HepG2 (cell line): ENCODE measurements at regions not wholly inside any gene's neighbourhood (a gene's known extent, or its start where the extent isn't known, plus 50 kb on each side); places are given as distances from the start of the nearest gene placed in this dataset.

Experiments used
- ATAC-seq: fragments of 200-7000 bp; cut with Tn5 transposase; 3 replicates; pipeline ENCODE4 v1.9.1; 2020; ENCODE audit warnings: mild to moderate bottlenecking, moderate library complexity
- BruUV-seq: library from RNA; stranded (reverse); fragments of 400-500 nt; replicated peaks from 2 replicates; lab custom pipeline; 2021; lab: Mats Ljungman, UMichigan
- CTCF ChIA-PET: fragments of 300-600 bp; formaldehyde crosslinking; extraction: SDS; loops from one replicate; lab custom pipeline; 2021; ENCODE audit warnings: low total read pairs, inconsistent platforms, low intra/inter-chr PET ratio; lab: Yijun Ruan, JAX
- POLR2A ChIA-PET: fragments of 350-600 bp; sonication (Branson Sonifier 250); formaldehyde crosslinking; loops from one replicate; lab custom pipeline; 2020; ENCODE audit warnings: antibody characterized with exemption, inconsistent platforms; lab: Yijun Ruan, JAX
- DNase-seq: peaks from one replicate; pipeline ENCODE4 v3.0.0-alpha.2; 2015; ENCODE audit warnings: low spot score
- FAIRE-seq: peaks from 3 replicates; lab custom pipeline; 2011; peaks lifted over from hg19 to GRCh38; lab: Jason Lieb, UNC
- H2AFZ ChIP-seq: one replicate; pipeline ENCODE4 v1.6.1; 2011; ENCODE audit warnings: low read length, inconsistent platforms
- H3K27ac ChIP-seq: fragments of 300-600 bp; 3 replicates; pipeline ENCODE4 v1.8.0; 2011; ENCODE audit warnings: mixed run types, mild to moderate bottlenecking, mixed read lengths, low read length, inconsistent platforms; ENCODE audit not compliant: insufficient read depth; ENCODE audit errors: extremely low read length
- H3K27me3 ChIP-seq, 2 experiments: fragments of 200-600 bp in 1 of 2; 2 replicates in 1 of 2; 3 replicates in 1 of 2; pipeline versions ENCODE4 v1.6.0 to v1.8.0; 2011; ENCODE audit warnings: low read length in 2 of 2, mild to moderate bottlenecking in 2 of 2, moderate library complexity in 2 of 2, inconsistent platforms in 1 of 2; ENCODE audit not compliant: insufficient read depth in 2 of 2, control insufficient read depth in 1 of 2
- H3K36me3 ChIP-seq, 2 experiments: fragments of 200-600 bp in 1 of 2; replicated peaks in 1 of 2; 2 replicates in 1 of 2; 3 replicates in 1 of 2; pipeline versions ENCODE4 v1.5.1 to v1.8.0; 2011; ENCODE audit warnings: low read length in 2 of 2, inconsistent platforms in 1 of 2; ENCODE audit not compliant: insufficient read depth in 2 of 2, control insufficient read depth in 1 of 2
- H3K4me1 ChIP-seq: 2 replicates; pipeline ENCODE4 v1.5.1; 2012; ENCODE audit warnings: low read length, inconsistent platforms; ENCODE audit not compliant: insufficient read depth
- H3K4me2 ChIP-seq: 2 replicates; pipeline ENCODE4 v1.6.0; 2011; ENCODE audit warnings: low read depth, low read length, inconsistent platforms
- H3K4me3 ChIP-seq, 3 experiments: fragments of 200-600 bp in 1 of 3; sonication (generic), shearing (Covaris generic) in 1 of 3; replicated peaks in 1 of 3; 2 replicates each; pipeline ENCODE4 v1.5.1; 2011 to 2016; ENCODE audit warnings: low read length in 3 of 3, inconsistent platforms in 2 of 3, low read depth in 2 of 3, mild to moderate bottlenecking in 2 of 3, control low read depth in 1 of 3, mixed read lengths in 1 of 3; ENCODE audit not compliant: insufficient read depth in 1 of 3
- H3K79me2 ChIP-seq: one replicate; pipeline ENCODE4 v1.6.1; 2011; ENCODE audit warnings: low read length, inconsistent platforms; ENCODE audit not compliant: insufficient read depth
- H3K9ac ChIP-seq: 2 replicates; pipeline ENCODE4 v1.6.0; 2011; ENCODE audit warnings: mild to moderate bottlenecking, low read depth, low read length, inconsistent platforms; ENCODE audit not compliant: insufficient read depth
- H3K9me3 ChIP-seq: 2 replicates; pipeline ENCODE4 v1.5.1; 2012; ENCODE audit warnings: mild to moderate bottlenecking, low read length
- H4K20me1 ChIP-seq: 2 replicates; pipeline ENCODE4 v1.6.0; 2011; ENCODE audit warnings: inconsistent platforms, mild to moderate bottlenecking, low read length, moderate library complexity; ENCODE audit not compliant: insufficient read depth
- CENPX ChIP-seq: sonication (generic); formaldehyde crosslinking; IDR thresholded peaks from 2 replicates; pipeline ENCODE4 v1.9.0; 2021; ENCODE audit warnings: mild to moderate bottlenecking, missing genetic modification reagents, moderate library complexity
- FOXC1 ChIP-seq: sonication (generic); formaldehyde crosslinking; IDR thresholded peaks from 2 replicates; pipeline ENCODE4 v1.8.0; 2022; ENCODE audit warnings: mild to moderate bottlenecking, missing genetic modification reagents, borderline replicate concordance
- FOXM1 ChIP-seq: sonication (generic); formaldehyde crosslinking; IDR thresholded peaks from 2 replicates; pipeline ENCODE4 v1.5.0; 2020; ENCODE audit warnings: missing genetic modification reagents
- HDAC6 ChIP-seq: fragments of 200-600 bp; sonication (generic); IDR thresholded peaks from 2 replicates; pipeline ENCODE4 v1.7.0; 2017; ENCODE audit warnings: mild to moderate bottlenecking, antibody characterized with exemption, low read length, low read depth
- ISL2 ChIP-seq: sonication (generic); formaldehyde crosslinking; IDR thresholded peaks from 2 replicates; pipeline ENCODE4 v1.5.0; 2020; ENCODE audit warnings: missing genetic modification reagents
- REXO4 ChIP-seq: sonication (generic); formaldehyde crosslinking; IDR thresholded peaks from 2 replicates; pipeline ENCODE4 v1.8.0; 2022; ENCODE audit warnings: missing genetic modification reagents, mild to moderate bottlenecking, borderline replicate concordance
- SP5 ChIP-seq: IDR thresholded peaks from 2 replicates; pipeline ENCODE4 v1.6.1; 2016; ENCODE audit warnings: low read depth, borderline replicate concordance
- TBX3 ChIP-seq: fragments of 450-650 bp; IDR thresholded peaks from 2 replicates; pipeline ENCODE4 v1.6.1; 2017; ENCODE audit warnings: antibody characterized with exemption, mild to moderate bottlenecking, inconsistent platforms, borderline replicate concordance
- ZBTB7B ChIP-seq: sonication (generic); formaldehyde crosslinking; IDR thresholded peaks from 2 replicates; pipeline ENCODE4 v1.4.0; 2020; ENCODE audit warnings: missing genetic modification reagents
- WGBS: methylation state at CpG from one replicate; pipeline ENCODE4 v1.1.6; 2017; ENCODE audit warnings: low lambda C conversion rate; 5-methylcytosine and 5-hydroxymethylcytosine counted together
- in situ Hi-C: cut with HindIII; loops from 2 replicates; pipeline ENCODE4 v1.10.0; 2017; ENCODE audit warnings: low pct_unique_long_range_greater_than_20kb; ENCODE audit not compliant: extremely low pct_ligation_motif_present
- intact Hi-C: fragments of 100-400 bp; cut with micrococcal nuclease; formaldehyde crosslinking; loops from one replicate; pipeline ENCODE4 v1.10.0; 2022; ENCODE audit not compliant: unreplicated experiment
- TF ChIP-seq, protein P1 (sequence below): sonication (generic); formaldehyde crosslinking; IDR thresholded peaks from 2 replicates; pipeline ENCODE4 v1.5.0; 2020; ENCODE audit warnings: mild to moderate bottlenecking, low read depth, missing genetic modification reagents, borderline replicate concordance
- TF ChIP-seq, protein P2 (sequence below): IDR thresholded peaks from 2 replicates; pipeline ENCODE4 v1.6.1; 2018; ENCODE audit warnings: missing genetic modification reagents
- TF ChIP-seq, protein P3 (sequence below): sonication (generic); formaldehyde crosslinking; IDR thresholded peaks from 2 replicates; pipeline ENCODE4 v1.4.0; 2020; ENCODE audit warnings: missing genetic modification reagents
- TF ChIP-seq, protein P4 (sequence below): sonication (generic); formaldehyde crosslinking; IDR thresholded peaks from 2 replicates; pipeline ENCODE4 v1.4.0; 2020; ENCODE audit warnings: mild to moderate bottlenecking, low read depth, missing genetic modification reagents

DNA sequence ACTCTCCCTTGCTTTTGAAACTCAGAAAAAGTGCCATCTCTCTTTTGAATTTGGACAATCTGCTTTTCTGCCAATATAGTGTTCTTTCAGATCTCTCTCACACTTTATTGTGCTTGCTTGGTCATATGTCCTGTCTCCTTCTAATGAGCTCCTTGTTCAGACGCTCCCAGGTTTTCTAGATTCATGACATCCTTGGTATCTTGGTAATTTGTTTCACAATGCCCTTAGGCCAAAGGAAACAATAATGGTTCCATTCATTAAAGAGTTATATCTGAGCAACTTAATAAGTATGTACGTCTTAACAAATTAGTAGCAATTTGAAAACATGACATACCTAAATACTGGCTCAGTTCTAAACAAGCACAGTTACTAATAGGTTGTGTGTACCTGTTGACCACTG lies 293.4 kb upstream of the SPTLC3 start:
- ATAC-seq (no peak), FAIRE-seq (no peak), DNase-seq (no peak)
- H3K9ac ChIP-seq = no peak overlapping the region
- TF ChIP-seq, protein P1, sequence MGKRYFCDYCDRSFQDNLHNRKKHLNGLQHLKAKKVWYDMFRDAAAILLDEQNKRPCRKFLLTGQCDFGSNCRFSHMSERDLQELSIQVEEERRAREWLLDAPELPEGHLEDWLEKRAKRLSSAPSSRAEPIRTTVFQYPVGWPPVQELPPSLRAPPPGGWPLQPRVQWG (CRISPR knock-in tag) = no peak
- TF ChIP-seq FOXC1 (CRISPR knock-in tag) = no peak
- TF ChIP-seq SP5 (CRISPR knock-in tag) = no peak
- TF ChIP-seq, protein P2, sequence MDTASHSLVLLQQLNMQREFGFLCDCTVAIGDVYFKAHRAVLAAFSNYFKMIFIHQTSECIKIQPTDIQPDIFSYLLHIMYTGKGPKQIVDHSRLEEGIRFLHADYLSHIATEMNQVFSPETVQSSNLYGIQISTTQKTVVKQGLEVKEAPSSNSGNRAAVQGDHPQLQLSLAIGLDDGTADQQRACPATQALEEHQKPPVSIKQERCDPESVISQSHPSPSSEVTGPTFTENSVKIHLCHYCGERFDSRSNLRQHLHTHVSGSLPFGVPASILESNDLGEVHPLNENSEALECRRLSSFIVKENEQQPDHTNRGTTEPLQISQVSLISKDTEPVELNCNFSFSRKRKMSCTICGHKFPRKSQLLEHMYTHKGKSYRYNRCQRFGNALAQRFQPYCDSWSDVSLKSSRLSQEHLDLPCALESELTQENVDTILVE (CRISPR knock-in tag) = no peak
- TF ChIP-seq CENPX (CRISPR knock-in tag) = no peak
- TF ChIP-seq ZBTB7B (CRISPR knock-in tag) = no peak
- H3K4me3 ChIP-seq = no peak overlapping the region
- 0% methylated on average over 2 of the region's 2 CpGs for WGBS
- H4K20me1 ChIP-seq = no peaks in the 10 kb centered on the region
- intact Hi-C loops = no loop called here
- H3K4me2 ChIP-seq = no peak overlapping the region
- H3K36me3 ChIP-seq = no peaks in the 10 kb centered on the region
- no peaks in the 10 kb centered on the region for H3K4me1 ChIP-seq
- ChIA-PET CTCF (no interaction called here), POLR2A (no interaction called here)
- no peaks in the 10 kb centered on the region for H3K27me3 ChIP-seq
- no peak overlapping the region for H2AFZ ChIP-seq
- in situ Hi-C loops = no loop called here
- H3K27ac ChIP-seq = no peak overlapping the region
- no peaks in the 10 kb centered on the region for H3K79me2 ChIP-seq
- no TSS peak for BruUV-seq
- H3K9me3 ChIP-seq = no peaks in the 10 kb centered on the region

DNA sequence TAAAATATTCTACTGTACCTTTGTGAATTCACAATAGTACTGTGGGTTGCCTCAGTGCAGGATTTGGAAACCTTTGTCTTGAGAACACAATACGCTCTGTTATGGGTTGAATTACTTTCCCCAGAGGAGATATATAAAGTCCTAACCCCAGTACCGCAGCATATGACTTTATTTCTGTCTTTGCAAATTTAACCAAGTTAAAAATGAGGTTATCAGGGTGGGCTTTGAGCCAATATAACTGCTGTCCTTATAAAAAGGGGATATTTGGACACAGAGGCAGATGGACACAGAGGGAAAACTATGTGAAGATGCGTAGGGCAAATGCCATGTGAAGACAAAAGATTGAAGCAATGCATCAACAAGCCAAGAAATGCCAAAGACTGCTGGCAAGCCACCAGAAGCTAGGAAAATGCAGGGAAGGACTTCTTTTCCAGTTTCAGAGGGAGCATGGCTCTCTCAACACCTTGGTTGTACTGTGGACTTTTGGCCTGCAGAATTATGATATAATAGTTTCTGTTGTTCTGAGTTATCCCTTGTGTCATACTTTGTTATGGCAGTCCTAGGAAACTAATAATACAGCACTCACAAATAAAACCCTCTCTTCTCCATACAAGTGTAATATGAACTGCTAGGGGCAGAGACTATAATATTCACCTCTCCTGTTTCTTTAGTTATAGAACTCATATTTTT lies 292.6 kb upstream of the SPTLC3 start:
- Histone ChIP-seq H3K79me2 (no peaks in the 10 kb centered on the region), H3K36me3 (no peaks in the 10 kb centered on the region), H2AFZ (no peak overlapping the region), H3K27ac (no peak overlapping the region), H3K4me3 (no peak overlapping the region), H3K4me2 (no peak overlapping the region), H4K20me1 (no peaks in the 10 kb centered on the region), H3K27me3 (no peaks in the 10 kb centered on the region), H3K9ac (no peak overlapping the region), H3K4me1 (no peaks in the 10 kb centered on the region), H3K9me3 (no peaks in the 10 kb centered on the region)
- FAIRE-seq (no peak), ATAC-seq (no peak), DNase-seq (no peak)
- BruUV-seq = no TSS peak
- no peak for TF ChIP-seq REXO4 (CRISPR knock-in tag)
- no peak for TF ChIP-seq HDAC6
- no peak for TF ChIP-seq FOXM1
- no peak for TF ChIP-seq TBX3
- TF ChIP-seq, protein P3, sequence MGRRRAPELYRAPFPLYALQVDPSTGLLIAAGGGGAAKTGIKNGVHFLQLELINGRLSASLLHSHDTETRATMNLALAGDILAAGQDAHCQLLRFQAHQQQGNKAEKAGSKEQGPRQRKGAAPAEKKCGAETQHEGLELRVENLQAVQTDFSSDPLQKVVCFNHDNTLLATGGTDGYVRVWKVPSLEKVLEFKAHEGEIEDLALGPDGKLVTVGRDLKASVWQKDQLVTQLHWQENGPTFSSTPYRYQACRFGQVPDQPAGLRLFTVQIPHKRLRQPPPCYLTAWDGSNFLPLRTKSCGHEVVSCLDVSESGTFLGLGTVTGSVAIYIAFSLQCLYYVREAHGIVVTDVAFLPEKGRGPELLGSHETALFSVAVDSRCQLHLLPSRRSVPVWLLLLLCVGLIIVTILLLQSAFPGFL (CRISPR knock-in tag) = no peak
- TF ChIP-seq, protein P4, sequence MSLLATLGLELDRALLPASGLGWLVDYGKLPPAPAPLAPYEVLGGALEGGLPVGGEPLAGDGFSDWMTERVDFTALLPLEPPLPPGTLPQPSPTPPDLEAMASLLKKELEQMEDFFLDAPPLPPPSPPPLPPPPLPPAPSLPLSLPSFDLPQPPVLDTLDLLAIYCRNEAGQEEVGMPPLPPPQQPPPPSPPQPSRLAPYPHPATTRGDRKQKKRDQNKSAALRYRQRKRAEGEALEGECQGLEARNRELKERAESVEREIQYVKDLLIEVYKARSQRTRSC = no peak
- no peak for TF ChIP-seq ISL2 (CRISPR knock-in tag)
- POLR2A ChIA-PET = no interaction called here
- intact Hi-C loops (no loop called here), in situ Hi-C loops (no loop called here)
- WGBS = 2% methylated on average over 3 of the region's 3 CpGs
- CTCF ChIA-PET = no interaction called here
